Stimulated activated CD4-positive, alpha-beta T cell treated with anti-CD3 and anti-CD28 coated beads, Interleukin-4, amount 100 ng/mL, for 48 hours (primary cell): ENCODE measurements at regions not wholly inside any gene's neighbourhood (a gene's known extent, or its start where the extent isn't known, plus 50 kb on each side); places are given as distances from the start of the nearest gene placed in this dataset.

Experiments used
- DNase-seq, 2 donors: peaks; one replicate each; pipeline ENCODE4 v3.0.0-alpha.2; 2020; ENCODE audit warnings: low read depth in 2 of 2

- no peak for DNase-seq
Measured at GRCh38 chr10:124264711-124265390, 153.9 kb downstream of the OAT start.

GRCh38 chr10:124264271-124264670, 154.5 kb downstream of the OAT start:
- DNase-seq, result no peak

GRCh38 chr10:124263726-124264125, 155.0 kb downstream of the OAT start:
- no peak for DNase-seq

- DNase-seq, result no peak
Measured at GRCh38 chr10:124262971-124263370, 155.8 kb downstream of the OAT start.

- DNase-seq, result no peak
Measured at GRCh38 chr10:124262234-124262865, 156.4 kb downstream of the OAT start.

GRCh38 chr10:124259139-124259825, 159.4 kb downstream of the OAT start:
- DNase-seq, result peak in 1 of 2 donors; percentile 2

GRCh38 chr10:124257781-124258180, 160.9 kb downstream of the OAT start:
- DNase-seq, result no peak

- no peak for DNase-seq
Measured at GRCh38 chr10:124256151-124256550, 162.6 kb downstream of the OAT start.

GRCh38 chr10:124255556-124255955, 162.2 kb upstream of the CHST15 start:
- no peak for DNase-seq

- DNase-seq, result no peak
Measured at GRCh38 chr10:124254490-124254889, 161.1 kb upstream of the CHST15 start.

- no peak for DNase-seq
Measured at GRCh38 chr10:124253006-124253405, 159.6 kb upstream of the CHST15 start.

- DNase-seq, result no peak
Measured at GRCh38 chr10:124252097-124252715, 158.8 kb upstream of the CHST15 start.

GRCh38 chr10:124251317-124252065, 158.1 kb upstream of the CHST15 start:
- no peak for DNase-seq

GRCh38 chr10:124250506-124250905, 157.1 kb upstream of the CHST15 start:
- no peak for DNase-seq

- no peak for DNase-seq
Measured at GRCh38 chr10:124249812-124250432, 156.5 kb upstream of the CHST15 start.

- DNase-seq, result no peak
Measured at GRCh38 chr10:124249196-124249595, 155.8 kb upstream of the CHST15 start.

GRCh38 chr10:124248056-124249045, 155.0 kb upstream of the CHST15 start:
- no peak for DNase-seq

- DNase-seq, result no peak
Measured at GRCh38 chr10:124245806-124246440, 152.5 kb upstream of the CHST15 start.

- DNase-seq, result no peak
Measured at GRCh38 chr10:124245191-124245590, 151.8 kb upstream of the CHST15 start.
